GM10248 (cell line): ENCODE measurements at regions not wholly inside any gene's neighbourhood (a gene's known extent, or its start where the extent isn't known, plus 50 kb on each side); places are given as distances from the start of the nearest gene placed in this dataset.
"Not testable (repeated sequence)": the region's sequence is repeated elsewhere in the genome, so short reads cannot be mapped to it uniquely, and the experiment has no call there.

ENCODE experiments used
- CTCF ChIA-PET: fragments of 300-600 bp; sonication (Branson Sonifier 250); formaldehyde crosslinking; extraction: SDS; loops from one replicate; lab custom pipeline; 2021; ENCODE audit warnings: antibody characterized with exemption; lab: Yijun Ruan, JAX
- POLR2A ChIA-PET: fragments of 350-650 bp; sonication (Branson Sonifier 250); formaldehyde crosslinking; extraction: SDS; loops from one replicate; lab custom pipeline; 2020; ENCODE audit warnings: antibody characterized with exemption; lab: Yijun Ruan, JAX
- DNase-seq: peaks from one replicate; pipeline ENCODE4 v3.0.0; 2012; ENCODE audit errors: extremely low spot score
- CTCF ChIP-seq: IDR thresholded peaks from 2 replicates; pipeline ENCODE4 v1.5.1; 2012; ENCODE audit warnings: mild to moderate bottlenecking, low read depth; ENCODE audit errors: extremely low read depth, missing control alignments, control extremely low read depth

GRCh38 chr5:89173528-89173927 is 290.5 kb upstream of the MEF2C start:
- CTCF ChIA-PET = no interaction called here
- no peak for DNase-seq
- POLR2A ChIA-PET = no interaction called here
- no peak for TF ChIP-seq CTCF

GRCh38 chr5:89168766-89169165 is 285.8 kb upstream of the MEF2C start:
- ChIA-PET CTCF (no interaction called here), POLR2A (no interaction called here)
- TF ChIP-seq CTCF = no peak
- peak; percentile 25 for DNase-seq

- POLR2A ChIA-PET, DNase-seq: not testable (repeated sequence)
- CTCF ChIA-PET = interaction anchor here (1.6 kb wide), 1 partner anchor 14 kb away, joined by 6 read pairs; no protein-coding TSS in a partner anchor
These were observed 281.7 kb upstream of the MEF2C start for GRCh38 chr5:89164703-89165102.

- POLR2A ChIA-PET = no interaction called here
- no peak for DNase-seq
- CTCF ChIA-PET = interaction anchor here (0.8 to 1.0 kb wide), 2 partner anchors 11 to 74 kb away, joined by 3 read pairs; no protein-coding TSS in a partner anchor
These were observed 273.2 kb upstream of the MEF2C start for GRCh38 chr5:89156226-89156625.

GRCh38 chr5:89147031-89147430 is 264.0 kb upstream of the MEF2C start:
- TF ChIP-seq CTCF = no peak
- no peak for DNase-seq
- POLR2A ChIA-PET = no interaction called here
- CTCF ChIA-PET = interaction anchor here (1.2 kb wide), 1 partner anchor 11 kb away, joined by 5 read pairs; no protein-coding TSS in a partner anchor

More at GRCh38 chr5:89156226-89156625, 273.2 kb upstream of the MEF2C start:
- no peak for TF ChIP-seq CTCF

GRCh38 chr5:89137148-89137547 is 254.2 kb upstream of the MEF2C start:
- CTCF ChIA-PET = interaction anchor here (0.9 to 1.2 kb wide), 2 partner anchors 10 to 16 kb away, joined by 3 to 4 read pairs; no protein-coding TSS in a partner anchor
- DNase-seq = no peak
- no peak for TF ChIP-seq CTCF
- POLR2A ChIA-PET = no interaction called here

GRCh38 chr5:89133975-89134374 is 251.0 kb upstream of the MEF2C start:
- TF ChIP-seq CTCF = no peak
- CTCF ChIA-PET = no interaction called here
- POLR2A ChIA-PET = no interaction called here
- no peak for DNase-seq
